T47D (cell line): ENCODE measurements at regions not wholly inside any gene's neighbourhood (a gene's known extent, or its start where the extent isn't known, plus 50 kb on each side); places are given as distances from the start of the nearest gene placed in this dataset.
A peak's percentile ranks its signal among the peaks of the same experiment; 100 is the strongest.

Experiments used
- DNase-seq, 2 experiments: peaks; one replicate each; pipeline versions ENCODE4 v3.0.0 to v3.0.0-alpha.2; 2011 to 2012; ENCODE audit warnings: low read depth in 1 of 2, low spot score in 1 of 2
- JUND ChIP-seq: IDR thresholded peaks from 2 replicates; pipeline ENCODE4 v1.6.1; 2012; ENCODE audit warnings: low read depth
- in situ Hi-C: cut with HindIII; loops from 2 replicates; pipeline ENCODE4 v1.10.0; 2016; ENCODE audit warnings: low sequenced_read_pairs, low pct_unique_long_range_greater_than_20kb

DNA sequence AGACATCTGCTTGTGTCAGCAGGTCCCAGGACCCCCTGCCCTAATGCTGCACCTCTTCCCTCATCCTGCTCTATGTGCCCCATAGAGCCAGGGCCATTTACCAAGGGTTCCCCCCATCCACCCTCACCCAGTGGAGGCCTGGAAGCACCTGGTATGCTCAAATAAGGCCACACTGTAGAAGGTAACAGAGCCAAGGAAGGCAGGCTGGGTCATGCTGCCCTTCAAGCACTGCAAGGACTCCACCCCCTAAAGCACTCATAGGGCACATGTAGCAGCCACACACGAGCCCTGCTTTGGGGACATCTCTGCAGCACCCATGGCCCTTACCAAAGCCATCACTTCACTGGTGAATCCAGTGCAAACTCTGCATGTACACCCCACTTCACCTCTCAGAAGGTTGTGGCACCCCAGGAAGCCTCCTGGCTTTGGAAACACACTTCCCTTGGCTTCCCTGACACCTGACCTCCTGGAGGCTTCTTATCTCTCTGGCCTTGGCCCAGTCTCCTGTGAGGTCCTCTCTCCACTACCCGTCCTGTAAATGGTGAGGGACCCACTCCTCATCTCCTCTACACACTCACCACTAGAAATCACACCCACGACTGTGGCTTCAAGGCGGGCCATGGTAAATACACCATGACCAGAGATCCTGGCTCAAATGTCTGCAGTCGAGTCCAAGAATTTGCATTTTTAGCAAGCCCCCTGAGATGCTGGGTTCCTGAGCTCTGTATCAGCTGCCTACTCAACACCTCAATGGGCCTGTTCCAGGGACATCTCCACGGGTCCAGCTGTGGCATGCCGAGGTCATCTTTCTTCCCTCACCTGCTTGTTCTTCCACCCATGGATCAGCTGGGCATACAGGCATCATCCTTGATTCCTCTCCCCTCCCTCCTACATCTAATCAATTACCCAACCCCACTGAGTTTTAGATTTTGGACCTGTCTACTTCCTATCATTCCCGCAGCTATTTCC is 80.9 kb upstream of the DOCK9 start:
- peak in 1 of 2 experiments; percentile 57 for DNase-seq
- no peak for TF ChIP-seq JUND
- in situ Hi-C loops: no loop called here

DNA sequence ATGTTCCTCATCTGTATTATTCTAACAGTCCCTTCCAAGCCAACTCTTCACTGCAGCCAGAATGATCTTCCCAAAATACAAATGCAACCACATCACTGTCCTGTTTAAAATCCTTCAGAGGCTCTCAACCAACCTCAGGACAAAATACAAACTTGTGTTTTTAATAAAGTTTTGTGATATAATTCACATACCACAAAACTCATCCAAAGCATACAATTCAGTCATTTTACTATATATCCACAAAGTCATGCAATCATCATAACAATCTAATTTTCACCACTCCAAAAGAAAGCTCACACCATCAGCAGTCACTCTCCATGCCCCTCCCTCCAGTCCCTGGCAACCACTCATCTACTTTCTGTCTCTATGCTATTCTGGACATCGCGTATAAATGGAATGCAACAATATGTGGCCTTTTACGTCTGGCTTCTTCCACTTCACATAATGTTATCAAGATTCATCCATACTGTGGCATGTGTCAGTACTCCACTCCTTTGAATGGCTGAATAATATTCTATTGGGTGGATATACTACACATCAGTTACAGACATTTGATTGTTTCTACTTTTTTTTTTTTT is 81.7 kb upstream of the DOCK9 start:
- DNase-seq: no peak
- no peak for TF ChIP-seq JUND
- in situ Hi-C loops: no loop called here

- DNase-seq: no peak
- no peak for TF ChIP-seq JUND
Observed at GRCh38 chr13:99061411-99061810, 83.5 kb upstream of the DOCK9 start.

GRCh38 chr13:99062593-99062992 is 84.7 kb upstream of the DOCK9 start:
- in situ Hi-C loops: no loop called here
- no peak for TF ChIP-seq JUND
- DNase-seq: no peak

More at GRCh38 chr13:99061411-99061810, 83.5 kb upstream of the DOCK9 start:
- in situ Hi-C loops: no loop called here

DNA sequence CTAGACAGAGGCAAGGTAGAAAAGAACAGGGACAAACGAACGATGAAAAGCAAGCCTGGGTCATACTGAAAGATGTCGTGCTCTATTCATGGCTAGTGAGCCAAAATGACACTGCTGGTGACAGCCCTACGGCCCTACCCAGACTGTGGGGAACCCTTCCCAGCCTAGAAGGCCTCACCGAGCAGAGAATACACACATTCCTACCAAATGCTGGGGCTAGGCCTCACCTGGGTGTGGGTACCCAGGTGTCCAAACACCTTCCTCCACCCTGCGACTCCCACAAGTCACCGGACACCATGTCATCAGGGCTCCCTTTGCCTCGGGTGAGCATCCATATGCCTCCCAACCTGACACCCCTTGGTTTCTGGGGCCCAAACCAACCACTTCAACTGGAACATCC is 85.3 kb upstream of the DOCK9 start:
- TF ChIP-seq JUND: no peak
- in situ Hi-C loops: no loop called here
- DNase-seq: no peak

GRCh38 chr13:99063952-99064351 is 86.1 kb upstream of the DOCK9 start:
- DNase-seq: no peak
- in situ Hi-C loops: no loop called here
- TF ChIP-seq JUND: no peak

DNA sequence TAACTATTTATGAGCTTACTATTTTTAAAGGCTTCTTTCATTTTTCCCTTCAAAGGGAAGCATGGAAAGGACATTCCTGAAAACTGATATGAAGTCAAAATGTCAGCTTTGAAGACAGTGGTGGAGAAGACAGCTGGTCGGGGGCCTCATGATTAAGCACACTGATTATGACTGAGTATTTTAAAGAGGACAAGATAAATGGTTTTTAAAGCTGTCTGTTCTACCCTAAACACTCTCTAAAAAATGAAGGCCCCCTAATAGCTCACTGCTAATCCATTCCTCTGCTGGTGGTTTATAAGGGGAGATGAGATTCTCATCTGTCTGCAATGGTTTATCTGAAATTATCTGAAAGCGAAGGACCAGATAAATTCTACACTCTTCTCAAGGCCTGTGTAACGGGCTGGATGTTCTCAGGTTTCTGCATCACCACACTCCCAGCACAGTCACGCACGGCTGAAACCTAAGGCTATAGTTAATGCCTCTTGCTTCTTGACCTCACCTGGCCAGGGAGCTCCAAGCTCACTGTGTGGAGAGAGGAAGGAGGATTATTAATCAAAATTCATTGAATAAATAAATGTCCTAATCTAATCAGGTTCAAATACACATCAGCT is 86.9 kb upstream of the DOCK9 start:
- no peak for TF ChIP-seq JUND
- DNase-seq: no peak
- in situ Hi-C loops: no loop called here

DNA sequence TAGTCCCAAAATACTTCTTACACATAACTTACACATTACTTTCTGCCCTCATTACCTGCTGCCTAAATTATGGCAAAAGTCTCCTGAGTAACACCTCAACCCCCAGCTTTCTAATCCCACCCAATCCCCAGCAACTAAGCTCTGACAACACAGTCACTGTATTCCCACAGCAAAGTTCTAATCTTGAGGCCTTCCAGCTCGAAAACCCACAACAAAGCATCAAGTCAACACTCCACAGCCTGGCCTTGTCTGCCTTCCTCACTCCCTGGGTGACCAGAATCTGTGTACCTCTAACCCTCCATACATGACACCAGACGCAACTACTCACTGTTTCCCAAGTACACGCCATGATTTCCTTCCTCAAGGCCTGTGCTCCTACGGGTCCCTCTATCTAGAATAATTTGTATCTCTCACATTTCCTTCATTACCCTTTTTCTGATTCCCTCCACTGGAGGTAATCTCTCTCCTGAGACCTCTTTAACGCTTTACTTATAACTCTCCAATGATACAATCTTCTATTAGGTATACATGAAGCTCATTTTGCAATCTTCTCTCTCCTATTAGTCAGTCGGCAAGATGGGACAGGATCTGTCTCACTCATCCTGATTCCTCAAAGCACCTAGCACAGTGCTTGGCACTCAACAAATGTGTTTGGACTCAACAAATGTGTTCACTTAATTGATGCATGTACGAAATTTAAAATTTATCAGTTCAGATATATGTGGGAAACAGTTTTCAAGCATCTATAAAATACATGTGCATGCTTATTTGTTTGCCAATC is 87.6 kb upstream of the DOCK9 start:
- TF ChIP-seq JUND: no peak
- in situ Hi-C loops: no loop called here
- DNase-seq: no peak

DNA sequence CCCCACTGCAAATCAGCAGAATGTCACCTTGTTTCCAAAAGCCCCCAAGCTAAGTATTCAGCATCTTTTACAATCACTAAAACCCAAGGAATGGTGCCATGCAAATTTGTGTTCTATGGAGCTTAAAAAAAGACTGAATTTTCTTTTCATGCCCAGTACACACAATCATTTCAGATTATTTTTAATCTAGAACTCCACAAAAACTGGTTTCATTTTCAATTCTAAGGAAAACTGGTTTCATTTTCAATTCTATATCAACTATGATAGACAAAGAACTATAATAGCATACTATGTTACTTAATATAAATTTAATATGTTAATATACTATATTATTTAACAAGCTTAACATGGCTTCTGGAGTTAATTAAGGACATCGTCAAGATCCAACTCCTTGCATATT is 88.4 kb upstream of the DOCK9 start:
- no peak for TF ChIP-seq JUND
- in situ Hi-C loops: no loop called here

DNA sequence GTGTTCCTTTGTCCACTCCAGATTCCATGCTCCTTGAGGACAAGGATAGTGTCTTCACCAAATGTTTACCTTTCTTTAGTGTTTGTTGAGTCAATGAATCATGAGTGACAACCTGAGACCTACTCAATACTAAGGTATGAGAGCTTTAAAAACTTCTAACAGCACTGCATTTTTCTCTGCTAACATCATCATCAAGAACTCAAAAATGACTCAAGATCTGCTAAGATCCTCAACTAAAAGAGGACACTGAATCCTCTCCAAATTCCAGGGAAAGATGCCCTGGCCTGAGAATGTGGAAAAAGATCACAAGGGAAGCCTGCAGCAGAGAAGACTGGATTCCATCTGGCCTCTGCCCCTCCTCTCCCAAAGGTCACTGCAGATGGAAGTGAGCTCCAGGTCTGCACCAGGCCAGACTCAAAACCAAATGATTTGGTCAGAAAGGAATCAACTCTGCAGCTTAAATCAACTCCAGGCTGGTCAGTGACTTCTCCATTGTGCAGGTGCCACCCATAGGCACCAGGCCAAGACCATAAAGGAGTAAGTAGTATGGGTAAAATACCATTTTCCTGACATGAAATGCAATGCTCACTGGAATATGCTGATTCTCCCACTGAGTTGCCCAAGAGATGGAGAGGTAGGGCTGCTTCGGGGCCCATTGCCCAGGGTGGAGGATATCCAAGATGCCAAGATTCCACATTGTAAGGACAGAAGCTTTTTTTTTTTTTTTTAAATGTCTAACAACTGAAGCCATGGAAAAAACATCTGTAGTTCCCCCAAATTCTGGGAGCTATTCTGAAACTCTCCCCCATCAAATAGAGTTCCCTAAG is 89.5 kb upstream of the DOCK9 start:
- TF ChIP-seq JUND: no peak
- DNase-seq: no peak
- in situ Hi-C loops: no loop called here

More for the DNA sequence above, 88.4 kb upstream of the DOCK9 start:
- DNase-seq: no peak

DNA sequence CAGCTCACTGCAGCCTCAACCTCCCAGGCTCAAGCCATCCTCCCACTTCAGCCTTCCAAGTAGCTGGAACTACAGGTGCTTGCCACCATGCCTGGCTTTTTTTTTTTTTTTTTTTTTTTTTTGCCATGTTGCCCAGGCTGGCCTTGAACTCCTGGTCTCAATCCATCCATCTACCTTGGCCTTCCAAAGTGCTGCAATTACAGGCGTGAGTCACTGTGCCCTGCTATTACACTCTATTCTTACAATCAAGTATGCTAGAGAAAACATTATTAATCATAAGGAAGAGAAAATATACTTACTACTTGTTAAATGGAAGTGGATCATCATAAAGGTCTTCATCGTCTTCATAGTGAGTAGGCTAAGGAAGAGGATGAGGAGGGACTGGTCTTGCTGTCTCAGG is 93.3 kb upstream of the DOCK9 start:
- no peak for TF ChIP-seq JUND
- DNase-seq: no peak
- in situ Hi-C loops: no loop called here

DNA sequence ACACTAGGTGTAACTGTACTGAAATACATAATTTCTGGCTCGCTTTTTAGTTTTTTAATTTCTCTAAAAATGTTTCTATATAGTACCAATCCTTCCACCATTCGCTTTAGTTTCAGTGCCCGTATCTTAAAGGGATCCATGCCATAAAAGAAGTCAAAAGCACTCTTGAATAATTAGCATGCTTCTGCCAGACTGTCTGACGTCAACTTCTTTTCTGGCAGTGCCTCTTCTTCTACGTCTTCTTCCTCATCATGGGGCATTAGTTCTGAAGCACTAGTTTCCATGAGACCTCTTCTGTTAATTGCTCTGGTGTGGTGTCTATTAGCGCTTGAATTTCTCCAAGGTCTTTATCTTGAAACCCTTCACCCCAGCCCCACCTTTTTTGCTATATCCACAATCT is 93.8 kb upstream of the DOCK9 start:
- DNase-seq: no peak
- in situ Hi-C loops: no loop called here
- no peak for TF ChIP-seq JUND
